ENCODE measurements at regions not wholly inside any gene's neighbourhood (a gene's known extent, or its start where the extent isn't known, plus 50 kb on each side); places are given as distances from the start of the nearest gene placed in this dataset.

DNA sequence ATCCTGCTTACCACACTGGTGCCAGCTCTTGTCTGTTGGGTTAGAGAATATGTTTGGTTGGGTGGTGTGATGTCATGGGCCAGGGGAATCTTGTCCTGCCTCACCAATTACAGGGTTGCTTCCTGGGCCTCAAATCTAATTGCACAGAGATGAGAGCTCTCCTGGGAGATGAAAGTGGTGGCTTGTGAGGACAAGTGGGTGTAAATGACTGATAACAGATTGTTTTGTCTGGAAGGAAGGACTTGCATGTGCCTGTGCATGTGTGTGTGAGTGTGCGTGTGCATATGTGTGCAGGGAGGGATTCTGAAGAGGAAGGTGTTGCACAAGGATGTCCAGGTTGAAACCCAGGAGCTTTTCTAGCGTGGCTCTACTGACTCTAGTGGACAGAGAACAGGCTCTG, 271.9 kb downstream of the LOXHD1 start:
- TF ChIP-seq EZH2 (IDR thresholded peaks at IDR 0.05; ENCODE audit: borderline replicate concordance) = no peak
- TF ChIP-seq EZH2phosphoT487 (IDR thresholded peaks at IDR 0.05; ENCODE audit: low read depth, severe bottlenecking, unreplicated experiment) = no peak

All from hepatocyte (in vitro differentiated cells).